Tibial artery (tissue), 4 donors: ENCODE measurements at regions not wholly inside any gene's neighbourhood (a gene's known extent, or its start where the extent isn't known, plus 50 kb on each side); places are given as distances from the start of the nearest gene placed in this dataset.

Source experiments
- DNase-seq, 2 donors: peaks; one replicate each; pipeline ENCODE4 v3.0.0-alpha.2; 2019
- H3K27ac ChIP-seq, 2 donors: fragments of 200-600 bp; sonication (generic) in 1 of 2; 1 replicate in 1 of 2; 2 replicates in 1 of 2; pipeline ENCODE4 v1.5.1; 2018 to 2019; ENCODE audit warnings: mild to moderate bottlenecking in 1 of 2
- H3K27me3 ChIP-seq, 2 donors: fragments of 200-600 bp; sonication (generic) in 1 of 2; one replicate each; pipeline versions ENCODE4 v1.5.1 to v1.6.0; 2016 to 2019
- H3K36me3 ChIP-seq, 3 donors: fragments of 200-600 bp; sonication (generic) in 2 of 3; one replicate each; pipeline ENCODE4 v1.5.1; 2016 to 2019; ENCODE audit warnings: mild to moderate bottlenecking in 2 of 3
- H3K4me1 ChIP-seq, 4 donors: fragments of 200-600 bp; sonication (generic) in 2 of 4; 1 replicate in 3 of 4; 2 replicates in 1 of 4; pipeline ENCODE4 v1.5.1; 2016 to 2019
- H3K4me3 ChIP-seq, 2 donors: fragments of 200-600 bp; sonication (generic) in 1 of 2; 1 replicate in 1 of 2; 2 replicates in 1 of 2; pipeline ENCODE4 v1.5.1; 2018 to 2019; ENCODE audit warnings: mild to moderate bottlenecking in 2 of 2
- H3K9me3 ChIP-seq, 3 donors: fragments of 200-600 bp; sonication (generic) in 1 of 3; one replicate each; pipeline ENCODE4 v1.5.1; 2016 to 2019
- CTCF ChIP-seq, 2 experiments: fragments of 200-600 bp in 1 of 2; fragments of 450-650 bp in 1 of 2; IDR thresholded peaks; one replicate each; pipeline ENCODE4 v1.5.1; 2017 to 2019; ENCODE audit warnings: antibody characterized with exemption in 2 of 2, mild to moderate bottlenecking in 1 of 2, moderate library complexity in 1 of 2
- intact Hi-C: fragments of 100-400 bp; cut with DNase I; formaldehyde crosslinking; loops from one replicate; pipeline ENCODE4 v1.15.0; 2023; ENCODE audit warnings: low total_unique reads

GRCh38 chr6:3560211-3560610 is 103.4 kb upstream of the SLC22A23 start:
- peak overlapping the region in 1 of 2 donors; percentile 59 for H3K27ac ChIP-seq
- H3K4me1 ChIP-seq: peaks cover 0 to 23% (median 5%) of the 10 kb centered on the region in 4 donors
- intact Hi-C loops: no loop called here
- no peaks in the 10 kb centered on the region for H3K36me3 ChIP-seq
- no peaks in the 10 kb centered on the region for H3K27me3 ChIP-seq
- H3K4me3 ChIP-seq: no peak overlapping the region
- H3K9me3 ChIP-seq: no peaks in the 10 kb centered on the region
- no peak for DNase-seq
- no peak for TF ChIP-seq CTCF (IDR thresholded peaks at IDR 0.05)

GRCh38 chr6:3559561-3559960 is 102.7 kb upstream of the SLC22A23 start:
- Histone ChIP-seq H3K9me3 (no peaks in the 10 kb centered on the region), H3K4me3 (no peak overlapping the region), H3K36me3 (no peaks in the 10 kb centered on the region), H3K27me3 (no peaks in the 10 kb centered on the region), H3K27ac (no peak overlapping the region), H3K4me1 (peaks cover 0 to 23% (median 5%) of the 10 kb centered on the region in 4 donors)
- intact Hi-C loops: no loop called here
- no peak for TF ChIP-seq CTCF (IDR thresholded peaks at IDR 0.05)
- no peak for DNase-seq

- H3K4me1 ChIP-seq: peaks cover 0 to 23% (median 5%) of the 10 kb centered on the region in 4 donors
- peaks cover 2 to 12% (median 2%) of the 10 kb centered on the region in 3 donors for H3K9me3 ChIP-seq
- no peaks in the 10 kb centered on the region for H3K27me3 ChIP-seq
- no peaks in the 10 kb centered on the region for H3K36me3 ChIP-seq
- no peak overlapping the region for H3K4me3 ChIP-seq
- no peak for TF ChIP-seq CTCF (IDR thresholded peaks at IDR 0.05)
- DNase-seq: no peak
- H3K27ac ChIP-seq: no peak overlapping the region
- intact Hi-C loops: no loop called here
These were observed 100.5 kb upstream of the SLC22A23 start for GRCh38 chr6:3557336-3557735.

GRCh38 chr6:3553254-3553653 is 96.4 kb upstream of the SLC22A23 start:
- Histone ChIP-seq H3K27me3 (no peaks in the 10 kb centered on the region), H3K36me3 (no peaks in the 10 kb centered on the region), H3K27ac (no peak overlapping the region), H3K4me1 (no peaks in the 10 kb centered on the region), H3K4me3 (no peak overlapping the region), H3K9me3 (peaks cover 2 to 21% (median 2%) of the 10 kb centered on the region in 3 donors)
- TF ChIP-seq CTCF (IDR thresholded peaks at IDR 0.05): no peak
- intact Hi-C loops: no loop called here
- no peak for DNase-seq

- H3K9me3 ChIP-seq: peaks cover 2 to 21% (median 2%) of the 10 kb centered on the region in 3 donors
- H3K27ac ChIP-seq: no peak overlapping the region
- H3K4me3 ChIP-seq: no peak overlapping the region
- TF ChIP-seq CTCF (IDR thresholded peaks at IDR 0.05): no peak
- H3K36me3 ChIP-seq: no peaks in the 10 kb centered on the region
- no peaks in the 10 kb centered on the region for H3K4me1 ChIP-seq
- H3K27me3 ChIP-seq: no peaks in the 10 kb centered on the region
- intact Hi-C loops: no loop called here
- DNase-seq: no peak
These were observed 95.1 kb upstream of the SLC22A23 start for GRCh38 chr6:3551716-3552511.
